HCT116 (cell line): ENCODE measurements at regions not wholly inside any gene's neighbourhood (a gene's known extent, or its start where the extent isn't known, plus 50 kb on each side); places are given as distances from the start of the nearest gene placed in this dataset.

Experiments
- ATAC-seq: fragments of 200-7000 bp; cut with Tn5 transposase; 2 replicates; pipeline ENCODE4 v1.9.1; 2020; ENCODE audit warnings: mild to moderate bottlenecking, moderate library complexity
- BruUV-seq: library from RNA; stranded (reverse); fragments of 400-500 nt; replicated peaks from 2 replicates; lab custom pipeline; 2021; lab: Mats Ljungman, UMichigan
- CTCF ChIA-PET: fragments of 300-600 bp; sonication (Branson Sonifier 250); formaldehyde crosslinking; loops from one replicate; lab custom pipeline; 2021; ENCODE audit warnings: antibody characterized with exemption; lab: Charles Lee
- POLR2A ChIA-PET: fragments of 300-600, 350-600 bp; sonication (Branson Sonifier 250); formaldehyde crosslinking; loops from one replicate; lab custom pipeline; 2021; ENCODE audit warnings: antibody characterized with exemption; lab: Charles Lee
- RAD21 ChIA-PET, 2 experiments: fragments of 300-600 bp; sonication (Branson Sonifier 250); formaldehyde crosslinking; loops; one replicate each; lab custom pipeline; 2023; ENCODE audit warnings: low total read pairs in 2 of 2; ENCODE audit not compliant: uncharacterized antibody in 2 of 2, unreplicated experiment in 2 of 2, low non-redundant PET in 1 of 2; lab: Charles Lee
- DNase-seq: peaks from one replicate; pipeline ENCODE4 v3.0.0-alpha.2; 2010; ENCODE audit warnings: low read depth, low spot score
- H2AFZ ChIP-seq: fragments of 200-600 bp; shearing (Covaris generic), sonication (generic); 2 replicates; pipeline ENCODE4 v1.6.1; 2017; ENCODE audit warnings: low read depth, mixed run types, mixed read lengths, antibody characterized with exemption, low read length; ENCODE audit not compliant: poor library complexity, severe bottlenecking
- H3K27ac ChIP-seq: 2 replicates; pipeline ENCODE4 v1.5.1; 2012; ENCODE audit warnings: low read depth, low read length
- H3K27me3 ChIP-seq: fragments of 200-600 bp; sonication (generic); 2 replicates; pipeline ENCODE4 v1.6.1; 2016; ENCODE audit warnings: mixed run types, low read length, mixed read lengths; ENCODE audit not compliant: insufficient read depth
- H3K36me3 ChIP-seq, 2 experiments: fragments of 200-500 bp in 1 of 2; fragments of 200-600 bp in 1 of 2; sonication (Bioruptor generic) in 1 of 2; sonication (generic) in 1 of 2; 2 replicates each; pipeline versions ENCODE4 v1.5.1 to v1.6.1; 2014 to 2016; ENCODE audit warnings: low read length in 2 of 2, inconsistent platforms in 1 of 2, mixed read lengths in 1 of 2, mixed run types in 1 of 2; ENCODE audit not compliant: insufficient read depth in 2 of 2, control insufficient read depth in 1 of 2
- H3K4me1 ChIP-seq, 2 experiments: fragments of 200-600 bp in 1 of 2; sonication (generic) in 1 of 2; 2 replicates each; pipeline versions ENCODE4 v1.5.1 to v1.6.1; 2012 to 2017; ENCODE audit warnings: low read length in 2 of 2, inconsistent platforms in 1 of 2, mild to moderate bottlenecking in 1 of 2, mixed read lengths in 1 of 2, mixed run types in 1 of 2, moderate library complexity in 1 of 2; ENCODE audit not compliant: insufficient read depth in 2 of 2, control insufficient read depth in 1 of 2
- H3K4me2 ChIP-seq: fragments of 200-600 bp; sonication (generic); 2 replicates; pipeline ENCODE4 v1.6.1; 2017; ENCODE audit warnings: mixed run types, low read length, mixed read lengths
- H3K4me3 ChIP-seq, 2 experiments: fragments of 200-600 bp in 1 of 2; sonication (generic) in 1 of 2; replicated peaks in 1 of 2; 2 replicates each; pipeline ENCODE4 v1.5.1; 2011 to 2016; ENCODE audit warnings: low read length in 2 of 2, control low read depth in 1 of 2, low read depth in 1 of 2, mild to moderate bottlenecking in 1 of 2, mixed read lengths in 1 of 2, mixed run types in 1 of 2
- H3K79me2 ChIP-seq: fragments of 200-600 bp; sonication (generic); 2 replicates; pipeline ENCODE4 v1.6.1; 2017; ENCODE audit warnings: mild to moderate bottlenecking, mixed run types, low read length, moderate library complexity, mixed read lengths; ENCODE audit not compliant: insufficient read depth
- H3K9ac ChIP-seq: fragments of 200-600 bp; sonication (generic); 2 replicates; pipeline ENCODE4 v1.6.1; 2016; ENCODE audit warnings: low read length, mixed read lengths
- H3K9me2 ChIP-seq: fragments of 200-600 bp; sonication (generic), shearing (Covaris generic); 2 replicates; pipeline ENCODE4 v1.6.1; 2017; ENCODE audit warnings: mixed run types, mild to moderate bottlenecking, moderate library complexity; ENCODE audit not compliant: insufficient read depth
- H3K9me3 ChIP-seq, 2 experiments: fragments of 200-500 bp in 1 of 2; fragments of 200-600 bp in 1 of 2; sonication (Bioruptor generic) in 1 of 2; sonication (generic) in 1 of 2; 2 replicates each; pipeline ENCODE4 v1.6.1; 2014 to 2017; ENCODE audit warnings: low read length in 2 of 2, mixed read lengths in 2 of 2, inconsistent platforms in 1 of 2, low read depth in 1 of 2, mild to moderate bottlenecking in 1 of 2, mixed run types in 1 of 2, moderate library complexity in 1 of 2; ENCODE audit not compliant: control insufficient read depth in 1 of 2, insufficient read depth in 1 of 2
- H4K20me1 ChIP-seq: fragments of 200-600 bp; sonication (generic), shearing (Covaris generic); 2 replicates; pipeline ENCODE4 v1.6.1; 2017; ENCODE audit warnings: mixed run types, mild to moderate bottlenecking, moderate library complexity; ENCODE audit not compliant: insufficient read depth
- ELF1 ChIP-seq: IDR thresholded peaks from 2 replicates; pipeline ENCODE4 v1.6.1; 2012; ENCODE audit warnings: low read depth, borderline replicate concordance
- EZH2 ChIP-seq: fragments of 200-600 bp; sonication (generic); IDR thresholded peaks from 2 replicates; pipeline ENCODE4 v1.6.1; 2017; ENCODE audit warnings: antibody characterized with exemption, mixed run types
- EZH2phosphoT487 ChIP-seq: fragments of 200-600 bp; IDR thresholded peaks from 2 replicates; pipeline ENCODE4 v1.6.1; 2018; ENCODE audit warnings: antibody characterized with exemption, borderline replicate concordance
- JUND ChIP-seq: IDR thresholded peaks from 2 replicates; pipeline ENCODE4 v1.6.1; 2012
- RAD21 ChIP-seq: IDR thresholded peaks from 2 replicates; pipeline ENCODE4 v1.6.1; 2012; ENCODE audit warnings: low read depth, mild to moderate bottlenecking
- SIN3A ChIP-seq: IDR thresholded peaks from 2 replicates; pipeline ENCODE4 v1.6.1; 2012; ENCODE audit warnings: low read depth
- SP1 ChIP-seq: IDR thresholded peaks from 2 replicates; pipeline ENCODE4 v1.6.1; 2012; ENCODE audit warnings: low read depth
- TCF7L2 ChIP-seq: IDR thresholded peaks from 2 replicates; pipeline ENCODE4 v1.7.0; 2011; ENCODE audit warnings: borderline replicate concordance, inconsistent platforms; ENCODE audit not compliant: insufficient read depth, insufficient read length; ENCODE audit errors: extremely low read depth
- YY1 ChIP-seq: IDR thresholded peaks from 2 replicates; pipeline ENCODE4 v1.6.1; 2011; ENCODE audit warnings: low read length, low read depth, moderate library complexity, mild to moderate bottlenecking; ENCODE audit not compliant: insufficient replicate concordance; ENCODE audit errors: extremely low read depth
- ZFX ChIP-seq: fragments of 450-650 bp; IDR thresholded peaks from 2 replicates; pipeline ENCODE4 v1.6.1; 2017
- ZNF274 ChIP-seq: fragments of 200-500 bp; sonication (Bioruptor generic); IDR thresholded peaks from 2 replicates; pipeline ENCODE4 v1.6.1; 2014; ENCODE audit warnings: mild to moderate bottlenecking, low read depth, low read length, inconsistent platforms
- intact Hi-C: fragments of 100-400 bp; cut with micrococcal nuclease; formaldehyde crosslinking; loops from 2 replicates; pipeline ENCODE4 v1.10.0; 2022
- TF ChIP-seq, protein P1 (sequence below): IDR thresholded peaks from 2 replicates; pipeline ENCODE4 v1.6.1; 2011; ENCODE audit warnings: mild to moderate bottlenecking, low read length, moderate library complexity; ENCODE audit not compliant: insufficient replicate concordance; ENCODE audit errors: extremely low read depth
- TF ChIP-seq, protein P2 (sequence below): IDR thresholded peaks from 2 replicates; pipeline ENCODE4 v1.6.1; 2012
- TF ChIP-seq, protein P3 (sequence below): IDR thresholded peaks from 2 replicates; pipeline ENCODE4 v1.6.1; 2012

DNA sequence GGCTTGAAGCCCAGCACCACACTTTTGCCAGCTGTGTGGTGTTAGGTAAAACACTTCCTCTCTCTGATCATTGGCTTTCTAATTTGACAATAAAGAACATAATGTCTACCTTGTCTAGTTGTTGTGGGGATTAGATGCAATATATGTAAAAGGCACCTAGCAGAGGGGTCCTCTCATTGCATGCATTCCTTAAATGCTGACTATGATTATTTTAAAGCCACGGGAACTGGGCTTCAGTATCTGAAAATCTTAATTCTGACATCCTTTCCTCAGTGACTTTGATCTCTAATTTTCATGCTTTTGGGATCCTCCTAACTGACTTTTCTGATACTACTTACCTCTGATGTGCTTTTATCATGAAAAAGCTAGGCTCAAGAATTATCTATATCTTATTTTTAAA, 596.3 kb downstream of the TAFA4 start:
- Histone ChIP-seq H3K4me1 (no peaks in the 10 kb centered on the region), H3K79me2 (no peaks in the 10 kb centered on the region), H3K4me3 (no peak overlapping the region), H3K9ac (no peak overlapping the region), H3K27ac (no peak overlapping the region), H3K4me2 (no peak overlapping the region), H3K9me3 (peaks cover 0 to 16% of the 10 kb centered on the region in 2 experiments; a peak in 2 of 4 replicates), H3K27me3 (no peaks in the 10 kb centered on the region), H3K36me3 (no peaks in the 10 kb centered on the region), H4K20me1 (no peaks in the 10 kb centered on the region), H2AFZ (no peak overlapping the region), H3K9me2 (no peaks in the 10 kb centered on the region)
- TF ChIP-seq YY1 (no peak), SIN3A (no peak), TCF7L2 (no peak), RAD21 (no peak)
- TF ChIP-seq, protein P1, sequence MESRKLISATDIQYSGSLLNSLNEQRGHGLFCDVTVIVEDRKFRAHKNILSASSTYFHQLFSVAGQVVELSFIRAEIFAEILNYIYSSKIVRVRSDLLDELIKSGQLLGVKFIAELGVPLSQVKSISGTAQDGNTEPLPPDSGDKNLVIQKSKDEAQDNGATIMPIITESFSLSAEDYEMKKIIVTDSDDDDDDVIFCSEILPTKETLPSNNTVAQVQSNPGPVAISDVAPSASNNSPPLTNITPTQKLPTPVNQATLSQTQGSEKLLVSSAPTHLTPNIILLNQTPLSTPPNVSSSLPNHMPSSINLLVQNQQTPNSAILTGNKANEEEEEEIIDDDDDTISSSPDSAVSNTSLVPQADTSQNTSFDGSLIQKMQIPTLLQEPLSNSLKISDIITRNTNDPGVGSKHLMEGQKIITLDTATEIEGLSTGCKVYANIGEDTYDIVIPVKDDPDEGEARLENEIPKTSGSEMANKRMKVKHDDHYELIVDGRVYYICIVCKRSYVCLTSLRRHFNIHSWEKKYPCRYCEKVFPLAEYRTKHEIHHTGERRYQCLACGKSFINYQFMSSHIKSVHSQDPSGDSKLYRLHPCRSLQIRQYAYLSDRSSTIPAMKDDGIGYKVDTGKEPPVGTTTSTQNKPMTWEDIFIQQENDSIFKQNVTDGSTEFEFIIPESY: no peak
- ChIA-PET CTCF (no interaction called here), RAD21 (no interaction called here), POLR2A (no interaction called here)
- ATAC-seq (no peak), DNase-seq (no peak)
- no TSS peak for BruUV-seq
- intact Hi-C loops: no loop called here

DNA sequence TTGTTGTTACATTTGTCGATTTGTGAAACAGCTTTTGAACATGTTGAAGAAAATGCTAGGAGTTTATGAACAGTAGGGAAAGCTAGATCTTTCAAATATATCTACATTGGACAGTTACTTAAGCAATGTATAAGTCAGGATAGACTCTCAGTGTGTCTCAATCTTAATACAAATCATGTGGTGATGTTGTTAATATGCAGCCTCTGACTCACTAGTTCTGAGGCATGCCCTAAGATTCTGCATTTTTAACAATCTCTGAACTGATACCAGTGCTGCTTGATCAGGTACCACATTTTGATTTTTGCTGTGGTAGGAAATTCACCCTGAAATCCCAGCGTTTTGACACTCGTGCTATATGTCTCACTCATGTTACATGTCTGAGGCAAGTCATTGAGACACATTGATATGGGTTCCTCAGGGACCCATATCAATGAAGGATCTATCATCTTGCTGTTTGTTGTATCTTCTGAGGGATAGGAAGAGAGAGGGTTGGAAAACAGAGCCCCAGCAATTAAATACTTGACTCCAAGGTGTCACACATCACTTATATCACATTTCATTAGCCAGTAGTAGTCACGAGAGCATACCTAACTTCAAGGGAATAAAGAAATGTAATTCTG, 597.9 kb downstream of the TAFA4 start:
- peaks cover 9 to 16% of the 10 kb centered on the region in 2 experiments; a peak in 2 of 4 replicates for H3K9me3 ChIP-seq
- no peaks in the 10 kb centered on the region for H3K9me2 ChIP-seq
- no peak overlapping the region for H3K27ac ChIP-seq
- H3K4me1 ChIP-seq: no peaks in the 10 kb centered on the region
- ChIA-PET CTCF (no interaction called here), RAD21 (no interaction called here), POLR2A (no interaction called here)
- no peaks in the 10 kb centered on the region for H4K20me1 ChIP-seq
- H3K9ac ChIP-seq: no peak overlapping the region
- DNase-seq (no peak), ATAC-seq (no peak)
- no peak overlapping the region for H3K4me2 ChIP-seq
- H3K36me3 ChIP-seq: no peaks in the 10 kb centered on the region
- no peak overlapping the region for H2AFZ ChIP-seq
- no peak overlapping the region for H3K4me3 ChIP-seq
- no TSS peak for BruUV-seq
- no peaks in the 10 kb centered on the region for H3K79me2 ChIP-seq
- H3K27me3 ChIP-seq: no peaks in the 10 kb centered on the region
- intact Hi-C loops: no loop called here
- no peak for TF ChIP-seq ELF1
- TF ChIP-seq EZH2: no peak
- TF ChIP-seq SP1: no peak
- TF ChIP-seq, protein P1: no peak
- TF ChIP-seq JUND: no peak
- no peak for TF ChIP-seq ZNF274
- TF ChIP-seq ZFX: no peak
- no peak for TF ChIP-seq EZH2phosphoT487
- TF ChIP-seq SIN3A: no peak
- TF ChIP-seq, protein P2, sequence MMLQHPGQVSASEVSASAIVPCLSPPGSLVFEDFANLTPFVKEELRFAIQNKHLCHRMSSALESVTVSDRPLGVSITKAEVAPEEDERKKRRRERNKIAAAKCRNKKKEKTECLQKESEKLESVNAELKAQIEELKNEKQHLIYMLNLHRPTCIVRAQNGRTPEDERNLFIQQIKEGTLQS: no peak
- TF ChIP-seq, protein P3, sequence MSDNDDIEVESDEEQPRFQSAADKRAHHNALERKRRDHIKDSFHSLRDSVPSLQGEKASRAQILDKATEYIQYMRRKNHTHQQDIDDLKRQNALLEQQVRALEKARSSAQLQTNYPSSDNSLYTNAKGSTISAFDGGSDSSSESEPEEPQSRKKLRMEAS: no peak
